ENCODE measurements at regions not wholly inside any gene's neighbourhood (a gene's known extent, or its start where the extent isn't known, plus 50 kb on each side); places are given as distances from the start of the nearest gene placed in this dataset.

GRCh38 chr1:61588736-61589672 is 135.9 kb downstream of the TM2D1 start:
- TF ChIP-seq YY1 (IDR thresholded peaks at IDR 0.05; ENCODE audit: insufficient read depth, insufficient read length) (no peak), ZNF274 (IDR thresholded peaks at IDR 0.05; ENCODE audit: low read depth, low read length) (no peak), SUZ12 (IDR thresholded peaks at IDR 0.05; ENCODE audit: extremely low read depth, insufficient read depth, insufficient read length) (no peak)
